Mesothelial cell of epicardium (in vitro differentiated cells): ENCODE measurements at regions not wholly inside any gene's neighbourhood (a gene's known extent, or its start where the extent isn't known, plus 50 kb on each side); places are given as distances from the start of the nearest gene placed in this dataset.

Experiments
- DNase-seq, 2 experiments: peaks; one replicate each; pipeline ENCODE4 v3.0.0; 2021; ENCODE audit warnings: low spot score in 2 of 2; ENCODE audit not compliant: unreplicated experiment in 2 of 2
- H3K27ac Mint-ChIP-seq: 2 replicates; pipeline ENCODE4 v1.8.0; 2021; ENCODE audit warnings: mixed read lengths
- H3K27me3 Mint-ChIP-seq: 2 replicates; pipeline ENCODE4 v1.8.0; 2021; ENCODE audit warnings: low read depth, mixed read lengths
- H3K36me3 Mint-ChIP-seq: 2 replicates; pipeline ENCODE4 v1.8.0; 2021; ENCODE audit warnings: mixed read lengths
- H3K4me1 Mint-ChIP-seq: 2 replicates; pipeline ENCODE4 v1.8.0; 2021; ENCODE audit warnings: mixed read lengths
- H3K4me3 Mint-ChIP-seq: 2 replicates; pipeline ENCODE4 v1.8.0; 2021; ENCODE audit warnings: mild to moderate bottlenecking, moderate library complexity, mixed read lengths
- H3K9me3 Mint-ChIP-seq: 2 replicates; pipeline ENCODE4 v1.8.0; 2021; ENCODE audit warnings: mixed read lengths
- TF ChIP-seq, protein P1 (sequence below): fragments of 200-600 bp; sonication (generic); IDR thresholded peaks from one replicate; pipeline ENCODE4 v1.5.0; 2021; ENCODE audit warnings: antibody characterized with exemption; ENCODE audit not compliant: unreplicated experiment

DNA sequence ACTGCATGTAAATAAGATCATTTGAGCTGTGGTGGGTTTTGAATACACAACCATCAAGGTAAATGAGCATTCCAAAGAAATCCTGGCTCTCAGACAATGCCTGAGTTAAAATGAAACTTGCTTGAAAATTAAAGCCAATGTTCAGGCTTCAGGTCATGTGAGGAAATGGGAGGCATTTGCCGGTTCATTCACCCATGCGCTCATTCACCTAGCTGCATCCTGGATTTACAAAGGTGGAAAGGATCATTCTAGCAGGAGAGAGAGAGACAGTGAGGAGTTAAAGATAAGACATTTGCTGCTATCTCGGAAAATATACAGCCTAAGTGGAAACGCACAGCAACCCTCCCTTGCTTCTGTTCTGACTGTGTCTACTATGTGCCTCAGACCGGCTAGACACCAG lies 143.8 kb upstream of the KLF4 start:
- no peak for DNase-seq
- Mint-ChIP-seq H3K4me1 (peaks cover 37% of the 10 kb centered on the region), H3K27ac (no peak overlapping the region), H3K4me3 (no peak overlapping the region), H3K27me3 (no peaks in the 10 kb centered on the region), H3K36me3 (no peaks in the 10 kb centered on the region), H3K9me3 (no peaks in the 10 kb centered on the region)
- TF ChIP-seq, protein P1, sequence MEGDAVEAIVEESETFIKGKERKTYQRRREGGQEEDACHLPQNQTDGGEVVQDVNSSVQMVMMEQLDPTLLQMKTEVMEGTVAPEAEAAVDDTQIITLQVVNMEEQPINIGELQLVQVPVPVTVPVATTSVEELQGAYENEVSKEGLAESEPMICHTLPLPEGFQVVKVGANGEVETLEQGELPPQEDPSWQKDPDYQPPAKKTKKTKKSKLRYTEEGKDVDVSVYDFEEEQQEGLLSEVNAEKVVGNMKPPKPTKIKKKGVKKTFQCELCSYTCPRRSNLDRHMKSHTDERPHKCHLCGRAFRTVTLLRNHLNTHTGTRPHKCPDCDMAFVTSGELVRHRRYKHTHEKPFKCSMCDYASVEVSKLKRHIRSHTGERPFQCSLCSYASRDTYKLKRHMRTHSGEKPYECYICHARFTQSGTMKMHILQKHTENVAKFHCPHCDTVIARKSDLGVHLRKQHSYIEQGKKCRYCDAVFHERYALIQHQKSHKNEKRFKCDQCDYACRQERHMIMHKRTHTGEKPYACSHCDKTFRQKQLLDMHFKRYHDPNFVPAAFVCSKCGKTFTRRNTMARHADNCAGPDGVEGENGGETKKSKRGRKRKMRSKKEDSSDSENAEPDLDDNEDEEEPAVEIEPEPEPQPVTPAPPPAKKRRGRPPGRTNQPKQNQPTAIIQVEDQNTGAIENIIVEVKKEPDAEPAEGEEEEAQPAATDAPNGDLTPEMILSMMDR: no peak

DNA sequence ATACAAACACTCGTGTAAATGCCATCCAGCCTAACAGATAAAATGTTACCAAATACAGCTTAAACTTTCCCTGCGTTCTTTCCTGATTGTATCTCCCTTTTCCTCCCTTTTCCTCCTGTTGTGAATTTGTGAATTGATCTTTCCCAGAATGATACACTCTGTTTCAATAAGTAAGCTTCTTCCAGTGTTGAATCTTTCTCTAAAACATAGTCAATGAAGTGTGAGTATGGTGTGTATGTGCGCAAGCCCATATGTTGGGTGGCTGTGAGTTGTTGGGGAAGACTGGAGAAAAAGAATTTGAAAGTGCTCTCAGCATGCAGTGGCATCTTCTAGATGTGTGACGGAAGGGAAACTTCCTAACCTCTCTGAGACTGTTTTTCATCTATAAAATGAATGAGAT lies 143.1 kb upstream of the KLF4 start:
- TF ChIP-seq, protein P1: no peak
- Mint-ChIP-seq H3K4me1 (peaks cover 38% of the 10 kb centered on the region), H3K9me3 (no peaks in the 10 kb centered on the region), H3K27ac (peak overlapping the region; percentile 18), H3K4me3 (no peak overlapping the region), H3K36me3 (no peaks in the 10 kb centered on the region), H3K27me3 (no peaks in the 10 kb centered on the region)
- DNase-seq: no peak

DNA sequence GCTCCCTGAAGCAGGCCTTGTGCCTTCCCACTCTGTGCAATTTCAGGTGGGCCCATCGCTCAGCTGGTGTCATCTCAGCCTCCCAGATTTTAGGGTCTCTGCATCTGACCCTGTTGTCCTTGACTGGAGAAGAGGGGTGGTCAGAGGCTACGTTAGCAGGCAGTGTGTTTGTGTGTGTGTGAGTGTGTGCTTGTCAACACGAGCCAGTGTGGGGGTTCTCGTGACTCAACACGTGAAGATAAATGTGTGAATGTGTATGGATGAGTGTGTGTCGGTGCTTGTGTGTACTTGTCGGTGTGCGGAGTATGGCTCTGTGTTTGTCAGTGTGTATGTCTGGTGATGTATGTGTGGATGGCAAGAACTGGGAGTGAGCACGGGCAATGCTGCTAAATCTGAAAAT lies 142.6 kb upstream of the KLF4 start:
- no peaks in the 10 kb centered on the region for H3K36me3 Mint-ChIP-seq
- TF ChIP-seq, protein P1: no peak
- peaks cover 37% of the 10 kb centered on the region for H3K4me1 Mint-ChIP-seq
- no peak overlapping the region for H3K4me3 Mint-ChIP-seq
- no peaks in the 10 kb centered on the region for H3K27me3 Mint-ChIP-seq
- no peaks in the 10 kb centered on the region for H3K9me3 Mint-ChIP-seq
- peak overlapping the region; percentile 23 for H3K27ac Mint-ChIP-seq
- no peak for DNase-seq

DNA sequence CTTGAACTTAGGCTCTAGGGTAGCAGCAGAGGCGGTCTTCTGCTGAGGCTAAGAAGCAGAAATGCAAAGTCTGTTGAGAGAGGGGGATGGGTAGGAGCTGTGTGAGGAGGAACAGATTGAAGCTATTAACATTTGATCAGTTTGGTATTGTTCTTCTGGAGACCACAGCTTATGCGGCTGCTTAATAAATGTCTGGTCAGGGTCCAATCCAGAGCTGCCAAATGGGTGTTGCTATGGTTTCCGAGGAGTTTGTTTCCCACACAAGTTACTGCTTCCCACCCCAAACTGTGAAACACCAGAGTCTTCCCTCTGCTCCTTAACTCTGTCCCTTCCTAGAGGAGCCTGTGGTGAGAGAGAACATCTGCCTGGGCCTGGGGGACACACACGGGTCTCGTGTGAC lies 142.2 kb upstream of the KLF4 start:
- H3K4me1 Mint-ChIP-seq: peaks cover 33% of the 10 kb centered on the region
- no peaks in the 10 kb centered on the region for H3K9me3 Mint-ChIP-seq
- no peak overlapping the region for H3K4me3 Mint-ChIP-seq
- H3K27me3 Mint-ChIP-seq: no peaks in the 10 kb centered on the region
- TF ChIP-seq, protein P1: no peak
- H3K36me3 Mint-ChIP-seq: no peaks in the 10 kb centered on the region
- H3K27ac Mint-ChIP-seq: peak overlapping the region; percentile 23
- no peak for DNase-seq

DNA sequence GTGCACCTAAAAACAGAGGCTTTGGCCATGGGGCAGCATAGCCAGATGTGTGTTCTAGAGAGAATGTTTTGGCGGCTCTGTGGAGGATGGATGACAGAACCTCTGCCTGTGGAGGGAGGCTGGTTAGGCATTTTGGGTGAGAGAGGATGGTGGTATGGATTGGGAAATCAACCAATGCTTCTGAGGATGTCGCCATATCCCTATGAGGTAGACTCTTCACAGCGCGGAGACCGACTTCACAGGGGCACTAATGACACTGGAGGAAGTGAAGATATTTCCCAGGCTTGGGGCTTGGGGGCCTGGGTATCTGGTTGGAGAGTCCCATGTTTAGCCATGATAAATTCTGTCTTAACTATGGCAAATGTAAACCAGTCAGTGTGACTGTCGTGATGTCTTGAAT lies 140.6 kb upstream of the KLF4 start:
- DNase-seq: no peak
- H3K9me3 Mint-ChIP-seq: no peaks in the 10 kb centered on the region
- H3K4me1 Mint-ChIP-seq: peaks cover 29% of the 10 kb centered on the region
- TF ChIP-seq, protein P1: no peak
- H3K36me3 Mint-ChIP-seq: no peaks in the 10 kb centered on the region
- no peak overlapping the region for H3K27ac Mint-ChIP-seq
- no peaks in the 10 kb centered on the region for H3K27me3 Mint-ChIP-seq
- no peak overlapping the region for H3K4me3 Mint-ChIP-seq

DNA sequence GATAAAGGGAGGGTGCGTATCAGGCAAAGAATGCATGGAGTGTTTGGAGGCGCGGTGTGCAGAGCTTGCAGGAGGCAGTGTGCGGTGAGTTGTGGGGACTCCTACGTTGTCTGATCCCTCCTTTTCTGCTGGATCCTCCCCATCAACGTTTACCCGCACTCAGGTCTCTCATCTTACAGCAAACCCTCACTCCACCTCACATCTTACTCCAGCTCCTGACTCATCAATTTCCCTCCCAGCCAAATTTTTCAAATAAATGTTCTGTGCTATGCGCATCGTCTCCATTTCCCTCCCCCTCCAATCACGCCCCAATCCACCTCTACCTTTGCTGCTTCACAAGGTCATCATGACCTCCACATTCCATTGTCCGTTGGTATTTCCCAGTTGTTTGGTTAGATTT lies 138.9 kb upstream of the KLF4 start:
- Mint-ChIP-seq H3K9me3 (no peaks in the 10 kb centered on the region), H3K27ac (no peak overlapping the region), H3K4me1 (peaks cover 25% of the 10 kb centered on the region), H3K4me3 (no peak overlapping the region), H3K27me3 (no peaks in the 10 kb centered on the region), H3K36me3 (no peaks in the 10 kb centered on the region)
- DNase-seq: no peak
- TF ChIP-seq, protein P1: no peak
